ENCODE measurements at regions not wholly inside any gene's neighbourhood (a gene's known extent, or its start where the extent isn't known, plus 50 kb on each side); places are given as distances from the start of the nearest gene placed in this dataset.

- no peak for TF ChIP-seq ZBTB44 (tag by site-specific recombination; IDR thresholded peaks at IDR 0.05)
- no peak for TF ChIP-seq PATZ1 (tag by site-specific recombination; IDR thresholded peaks at IDR 0.05)
- TF ChIP-seq CTCF (tag by site-specific recombination; IDR thresholded peaks at IDR 0.05): no peak
- TF ChIP-seq ZNF585B (tag by site-specific recombination; IDR thresholded peaks at IDR 0.05): no peak
- no peak for TF ChIP-seq KLF1 (tag by site-specific recombination; IDR thresholded peaks at IDR 0.05)
- no peak for TF ChIP-seq SALL2 (tag by site-specific recombination; IDR thresholded peaks at IDR 0.05; ENCODE audit: borderline replicate concordance)
- no peak for TF ChIP-seq ZNF19 (tag by site-specific recombination; IDR thresholded peaks at IDR 0.05; ENCODE audit: low read depth)
- TF ChIP-seq ZNF324 (tag by site-specific recombination; IDR thresholded peaks at IDR 0.05): no peak
- no peak for TF ChIP-seq KLF10 (tag by site-specific recombination; IDR thresholded peaks at IDR 0.05)
Measured at GRCh38 chr9:545480-545879, 296.0 kb upstream of the DMRT1 start.

Measured in HEK293 (cell line).